Osteoblast (primary cell): ENCODE measurements at regions not wholly inside any gene's neighbourhood (a gene's known extent, or its start where the extent isn't known, plus 50 kb on each side); places are given as distances from the start of the nearest gene placed in this dataset.

ENCODE experiments used
- DNase-seq: peaks from one replicate; pipeline ENCODE4 v3.0.0; 2011; ENCODE audit warnings: low spot score, mixed read lengths; ENCODE audit not compliant: insufficient read length; ENCODE audit errors: missing footprints
- H2AFZ ChIP-seq: 2 replicates; pipeline ENCODE4 v1.6.0; 2011; ENCODE audit warnings: mild to moderate bottlenecking, low read length
- H3K27ac ChIP-seq: 2 replicates; pipeline ENCODE4 v1.5.1; 2011; ENCODE audit warnings: mild to moderate bottlenecking, low read depth, low read length, moderate library complexity
- H3K27me3 ChIP-seq: 2 replicates; pipeline ENCODE4 v1.6.0; 2012; ENCODE audit warnings: mild to moderate bottlenecking, control low read depth, inconsistent platforms, low read length, moderate library complexity; ENCODE audit not compliant: insufficient read depth
- H3K36me3 ChIP-seq: 2 replicates; pipeline ENCODE4 v1.5.1; 2011; ENCODE audit warnings: mild to moderate bottlenecking, low read length, control low read depth, moderate library complexity; ENCODE audit not compliant: insufficient read depth
- H3K4me1 ChIP-seq: 2 replicates; pipeline ENCODE4 v1.5.1; 2011; ENCODE audit warnings: mild to moderate bottlenecking, low read length, control low read depth, moderate library complexity; ENCODE audit not compliant: insufficient read depth
- H3K4me2 ChIP-seq: 2 replicates; pipeline ENCODE4 v1.6.0; 2011; ENCODE audit warnings: mild to moderate bottlenecking, low read length; ENCODE audit not compliant: insufficient read depth
- H3K4me3 ChIP-seq: fragments of 200-600 bp; sonication (generic); 3 replicates; pipeline ENCODE4 v1.5.1; 2012; ENCODE audit warnings: mild to moderate bottlenecking, low read length, inconsistent platforms; ENCODE audit not compliant: insufficient read depth
- H3K79me2 ChIP-seq: 2 replicates; pipeline ENCODE4 v1.6.0; 2012; ENCODE audit warnings: mild to moderate bottlenecking, low read length, control low read depth, inconsistent platforms; ENCODE audit not compliant: insufficient read depth
- H3K9me3 ChIP-seq: 2 replicates; pipeline ENCODE4 v1.5.1; 2011; ENCODE audit warnings: low read depth, low read length, control low read depth
- H4K20me1 ChIP-seq: 2 replicates; pipeline ENCODE4 v1.6.0; 2012; ENCODE audit warnings: mild to moderate bottlenecking, low read length, control low read depth; ENCODE audit not compliant: insufficient read depth
- CTCF ChIP-seq: IDR thresholded peaks from 2 replicates; pipeline ENCODE4 v1.5.1; 2011; ENCODE audit warnings: mild to moderate bottlenecking, low read depth, low read length, moderate library complexity; ENCODE audit errors: extremely low read depth

GRCh38 chr5:173542964-173543363 is 73.5 kb downstream of the BOD1 start:
- DNase-seq, result no peak
- no peak overlapping the region for H3K4me2 ChIP-seq
- H3K27me3 ChIP-seq, result no peaks in the 10 kb centered on the region
- no peaks in the 10 kb centered on the region for H3K79me2 ChIP-seq
- H3K36me3 ChIP-seq, result no peaks in the 10 kb centered on the region
- no peaks in the 10 kb centered on the region for H3K9me3 ChIP-seq
- H3K4me3 ChIP-seq, result no peak overlapping the region
- H4K20me1 ChIP-seq, result no peaks in the 10 kb centered on the region
- TF ChIP-seq CTCF, result no peak
- no peak overlapping the region for H3K27ac ChIP-seq
- peaks cover 6% of the 10 kb centered on the region for H3K4me1 ChIP-seq
- no peak overlapping the region for H2AFZ ChIP-seq

GRCh38 chr5:173542159-173542558 is 74.3 kb downstream of the BOD1 start:
- DNase-seq, result no peak
- Histone ChIP-seq H2AFZ (no peak overlapping the region), H3K36me3 (no peaks in the 10 kb centered on the region), H3K4me2 (no peak overlapping the region), H3K9me3 (no peaks in the 10 kb centered on the region), H3K4me3 (no peak overlapping the region), H3K27me3 (no peaks in the 10 kb centered on the region), H4K20me1 (no peaks in the 10 kb centered on the region), H3K79me2 (no peaks in the 10 kb centered on the region), H3K27ac (no peak overlapping the region), H3K4me1 (no peaks in the 10 kb centered on the region)
- TF ChIP-seq CTCF, result no peak

- H3K27me3 ChIP-seq, result no peaks in the 10 kb centered on the region
- H3K36me3 ChIP-seq, result no peaks in the 10 kb centered on the region
- H3K4me1 ChIP-seq, result peaks cover 6% of the 10 kb centered on the region
- no peak overlapping the region for H2AFZ ChIP-seq
- H3K27ac ChIP-seq, result no peak overlapping the region
- no peaks in the 10 kb centered on the region for H3K9me3 ChIP-seq
- H3K4me3 ChIP-seq, result no peak overlapping the region
- no peak overlapping the region for H3K4me2 ChIP-seq
- no peaks in the 10 kb centered on the region for H4K20me1 ChIP-seq
- no peak for DNase-seq
- no peaks in the 10 kb centered on the region for H3K79me2 ChIP-seq
- TF ChIP-seq CTCF, result no peak
These were observed 77.8 kb downstream of the BOD1 start for GRCh38 chr5:173538654-173539053.

- Histone ChIP-seq H3K36me3 (no peaks in the 10 kb centered on the region), H2AFZ (no peak overlapping the region)
These were observed 78.4 kb downstream of the BOD1 start for GRCh38 chr5:173538018-173538417.

More at GRCh38 chr5:173538018-173538417, 78.4 kb downstream of the BOD1 start:
- Histone ChIP-seq H4K20me1 (no peaks in the 10 kb centered on the region), H3K4me1 (peaks cover 6% of the 10 kb centered on the region), H3K27ac (no peak overlapping the region), H3K4me3 (no peak overlapping the region), H3K79me2 (no peaks in the 10 kb centered on the region), H3K9me3 (no peaks in the 10 kb centered on the region), H3K27me3 (no peaks in the 10 kb centered on the region), H3K4me2 (no peak overlapping the region)
- TF ChIP-seq CTCF, result no peak
- no peak for DNase-seq
